Fibroblast of villous mesenchyme (primary cell): ENCODE measurements at regions not wholly inside any gene's neighbourhood (a gene's known extent, or its start where the extent isn't known, plus 50 kb on each side); places are given as distances from the start of the nearest gene placed in this dataset.
"Not testable (repeated sequence)": the region's sequence is repeated elsewhere in the genome, so short reads cannot be mapped to it uniquely, and the experiment has no call there.

Experiments used
- DNase-seq: peaks from one replicate; pipeline ENCODE4 v3.0.0-alpha.2; 2010; ENCODE audit warnings: low read depth
- H3K4me3 ChIP-seq: 2 replicates; pipeline ENCODE4 v1.5.1; 2011; ENCODE audit warnings: low read depth, mild to moderate bottlenecking, low read length
- CTCF ChIP-seq: IDR thresholded peaks from 2 replicates; pipeline ENCODE4 v1.5.1; 2012; ENCODE audit warnings: low read depth, mild to moderate bottlenecking, low read length; ENCODE audit not compliant: insufficient read depth

GRCh38 chr6:93183531-93183972 lies 235.8 kb downstream of the EPHA7 start:
- TF ChIP-seq CTCF = no peak
- H3K4me3 ChIP-seq = no peak overlapping the region
- no peak for DNase-seq

- DNase-seq = no peak
These were observed 236.3 kb downstream of the EPHA7 start for GRCh38 chr6:93182938-93183479.

GRCh38 chr6:93177918-93178317 lies 241.4 kb downstream of the EPHA7 start:
- TF ChIP-seq CTCF = no peak
- no peak overlapping the region for H3K4me3 ChIP-seq
- no peak for DNase-seq

More at GRCh38 chr6:93182938-93183479, 236.3 kb downstream of the EPHA7 start:
- no peak for TF ChIP-seq CTCF
- no peak overlapping the region for H3K4me3 ChIP-seq

DNA sequence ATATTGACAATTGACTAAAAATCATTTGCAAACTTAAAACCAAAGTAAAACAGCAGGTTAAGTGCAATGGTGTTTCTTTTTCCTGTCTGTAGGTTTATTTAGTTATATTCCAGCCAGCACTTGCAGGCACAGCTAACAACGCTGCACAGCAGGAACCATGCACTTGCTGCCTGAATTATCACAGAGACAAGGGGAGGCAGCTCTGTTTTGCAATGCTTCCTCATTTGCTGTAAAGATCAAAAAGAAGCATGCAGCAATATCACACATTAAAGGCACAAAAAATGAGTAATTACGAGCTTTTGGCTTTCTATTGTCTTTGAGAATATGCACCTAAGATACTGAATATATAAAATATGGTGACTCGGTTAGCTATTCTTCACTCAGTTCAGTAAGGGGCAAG lies 241.9 kb downstream of the EPHA7 start:
- no peak for TF ChIP-seq CTCF
- DNase-seq = no peak
- H3K4me3 ChIP-seq = no peak overlapping the region

- no peak for TF ChIP-seq CTCF
- DNase-seq = no peak
- H3K4me3 ChIP-seq = no peak overlapping the region
These were observed 243.3 kb downstream of the EPHA7 start for GRCh38 chr6:93176070-93176469.

- not testable (repeated sequence) for DNase-seq, H3K4me3 ChIP-seq
These were observed 245.8 kb downstream of the EPHA7 start for GRCh38 chr6:93173573-93173972.

DNA sequence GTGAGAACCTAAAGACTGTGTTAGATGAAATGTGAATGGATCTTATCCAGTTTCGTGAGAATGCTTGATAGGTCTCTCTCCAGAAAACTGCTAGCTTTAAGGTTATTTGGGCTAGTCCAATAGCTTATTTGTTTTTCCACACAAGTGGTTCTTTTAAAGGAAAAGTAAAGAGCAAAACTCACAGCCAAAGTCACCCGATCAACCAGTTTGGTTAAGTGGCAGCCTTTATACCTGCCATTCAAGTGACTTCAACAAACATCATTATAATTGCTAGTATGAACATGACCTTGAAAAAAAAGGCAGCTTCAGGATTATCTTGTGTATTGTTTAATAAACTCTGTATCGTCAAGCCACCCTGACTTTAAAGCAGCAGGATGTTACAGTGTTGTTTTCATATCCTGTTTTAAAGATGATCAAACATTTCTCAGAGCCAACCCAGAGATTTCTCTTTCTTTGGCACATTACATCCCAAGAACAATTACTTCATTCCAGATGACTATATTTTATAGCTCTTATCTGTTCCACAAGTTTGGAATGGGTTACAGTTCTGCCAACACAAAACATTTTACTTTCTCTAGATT lies 253.4 kb downstream of the EPHA7 start:
- no peak for TF ChIP-seq CTCF
- DNase-seq = no peak

More for the DNA sequence above, 253.4 kb downstream of the EPHA7 start:
- no peak overlapping the region for H3K4me3 ChIP-seq
